ENCODE measurements at regions not wholly inside any gene's neighbourhood (a gene's known extent, or its start where the extent isn't known, plus 50 kb on each side); places are given as distances from the start of the nearest gene placed in this dataset.

GRCh38 chr15:26210980-26211379, 347.9 kb upstream of the ATP10A start:
- no peaks in the 10 kb centered on the region for H3K27me3 ChIP-seq (replicated peaks; ENCODE audit: control insufficient read depth, insufficient read depth, low read length)
- TF ChIP-seq CTCF (IDR thresholded peaks at IDR 0.05; ENCODE audit: insufficient read depth in 1 of 2, low read depth in 1 of 2, low read length in 1 of 2, severe bottlenecking in 1 of 2, unreplicated experiment in 1 of 2) = no peak
- Mint-ChIP-seq H3K4me3 (ENCODE audit: unreplicated experiment) (no peak overlapping the region), H3K36me3 (ENCODE audit: insufficient read depth, unreplicated experiment) (no peaks in the 10 kb centered on the region), H3K27me3 (ENCODE audit: insufficient read depth, unreplicated experiment) (peaks cover 3% of the 10 kb centered on the region), H3K9me3 (ENCODE audit: unreplicated experiment) (no peaks in the 10 kb centered on the region), H3K27ac (ENCODE audit: unreplicated experiment) (no peak overlapping the region), H3K4me1 (ENCODE audit: low read depth, unreplicated experiment) (no peaks in the 10 kb centered on the region)
- intact Hi-C loops (cut with micrococcal nuclease; ENCODE audit: unreplicated experiment) = no loop called here
- no peaks in the 10 kb centered on the region for H3K4me1 ChIP-seq
- H3K4me3 ChIP-seq (ENCODE audit: low read depth, low read length) = no peak overlapping the region
- DNase-seq = no peak
- no peaks in the 10 kb centered on the region for H3K36me3 ChIP-seq (ENCODE audit: control insufficient read depth, insufficient read depth, low read length)
- ChIA-PET CTCF (no interaction called here), POLR2A (no interaction called here)
- no TSS peak for BruUV-seq (replicated peaks)
- H3K9me3 ChIP-seq = no peaks in the 10 kb centered on the region

GRCh38 chr15:26201177-26201858, 338.2 kb upstream of the ATP10A start:
- Histone ChIP-seq H3K4me1 (no peaks in the 10 kb centered on the region), H3K4me3 (ENCODE audit: low read depth, low read length) (no peak overlapping the region), H3K36me3 (ENCODE audit: control insufficient read depth, insufficient read depth, low read length) (no peaks in the 10 kb centered on the region), H3K27me3 (replicated peaks; ENCODE audit: control insufficient read depth, insufficient read depth, low read length) (no peaks in the 10 kb centered on the region; the same call in 1 of the 2 replicates), H3K9me3 (no peaks in the 10 kb centered on the region)
- H3K9me3 Mint-ChIP-seq (ENCODE audit: unreplicated experiment) = no peaks in the 10 kb centered on the region
- CTCF ChIA-PET = no interaction called here
- no peak for DNase-seq
- no peak for TF ChIP-seq CTCF (IDR thresholded peaks at IDR 0.05; ENCODE audit: insufficient read depth in 1 of 2, low read depth in 1 of 2, low read length in 1 of 2, severe bottlenecking in 1 of 2, unreplicated experiment in 1 of 2)
- no peaks in the 10 kb centered on the region for H3K4me1 Mint-ChIP-seq (ENCODE audit: low read depth, unreplicated experiment)
- POLR2A ChIA-PET = no interaction called here
- H3K27ac Mint-ChIP-seq (ENCODE audit: unreplicated experiment) = no peak overlapping the region
- H3K4me3 Mint-ChIP-seq (ENCODE audit: unreplicated experiment) = no peak overlapping the region
- no TSS peak for BruUV-seq (replicated peaks)
- no peaks in the 10 kb centered on the region for H3K36me3 Mint-ChIP-seq (ENCODE audit: insufficient read depth, unreplicated experiment)
- H3K27me3 Mint-ChIP-seq (ENCODE audit: insufficient read depth, unreplicated experiment) = peaks cover 12% of the 10 kb centered on the region
- intact Hi-C loops (cut with micrococcal nuclease; ENCODE audit: unreplicated experiment) = no loop called here

GRCh38 chr15:26200427-26200826, 337.3 kb upstream of the ATP10A start:
- Mint-ChIP-seq H3K36me3 (ENCODE audit: insufficient read depth, unreplicated experiment) (no peaks in the 10 kb centered on the region), H3K27ac (ENCODE audit: unreplicated experiment) (no peak overlapping the region), H3K27me3 (ENCODE audit: insufficient read depth, unreplicated experiment) (peaks cover 12% of the 10 kb centered on the region), H3K9me3 (ENCODE audit: unreplicated experiment) (no peaks in the 10 kb centered on the region), H3K4me1 (ENCODE audit: low read depth, unreplicated experiment) (no peaks in the 10 kb centered on the region), H3K4me3 (ENCODE audit: unreplicated experiment) (no peak overlapping the region)
- no peaks in the 10 kb centered on the region for H3K9me3 ChIP-seq
- CTCF ChIA-PET = no interaction called here
- no TSS peak for BruUV-seq (replicated peaks)
- no peaks in the 10 kb centered on the region for H3K4me1 ChIP-seq
- H3K4me3 ChIP-seq (ENCODE audit: low read depth, low read length) = no peak overlapping the region
- no peaks in the 10 kb centered on the region for H3K36me3 ChIP-seq (ENCODE audit: control insufficient read depth, insufficient read depth, low read length)
- H3K27me3 ChIP-seq (replicated peaks; ENCODE audit: control insufficient read depth, insufficient read depth, low read length) = no peaks in the 10 kb centered on the region; the same call in 1 of the 2 replicates
- DNase-seq = no peak
- TF ChIP-seq CTCF (IDR thresholded peaks at IDR 0.05; ENCODE audit: insufficient read depth in 1 of 2, low read depth in 1 of 2, low read length in 1 of 2, severe bottlenecking in 1 of 2, unreplicated experiment in 1 of 2) = no peak
- intact Hi-C loops (cut with micrococcal nuclease; ENCODE audit: unreplicated experiment) = no loop called here
- POLR2A ChIA-PET = no interaction called here

Measured in Caco-2 (cell line).